HepG2 (cell line): ENCODE measurements at regions not wholly inside any gene's neighbourhood (a gene's known extent, or its start where the extent isn't known, plus 50 kb on each side); places are given as distances from the start of the nearest gene placed in this dataset.

Experiments
- ATAC-seq: fragments of 200-7000 bp; cut with Tn5 transposase; 3 replicates; pipeline ENCODE4 v1.9.1; 2020; ENCODE audit warnings: mild to moderate bottlenecking, moderate library complexity
- BruUV-seq: library from RNA; stranded (reverse); fragments of 400-500 nt; replicated peaks from 2 replicates; lab custom pipeline; 2021; lab: Mats Ljungman, UMichigan
- CTCF ChIA-PET: fragments of 300-600 bp; formaldehyde crosslinking; extraction: SDS; loops from one replicate; lab custom pipeline; 2021; ENCODE audit warnings: low total read pairs, inconsistent platforms, low intra/inter-chr PET ratio; lab: Yijun Ruan, JAX
- POLR2A ChIA-PET: fragments of 350-600 bp; sonication (Branson Sonifier 250); formaldehyde crosslinking; loops from one replicate; lab custom pipeline; 2020; ENCODE audit warnings: antibody characterized with exemption, inconsistent platforms; lab: Yijun Ruan, JAX
- DNase-seq: peaks from one replicate; pipeline ENCODE4 v3.0.0-alpha.2; 2015; ENCODE audit warnings: low spot score
- FAIRE-seq: peaks from 3 replicates; lab custom pipeline; 2011; peaks lifted over from hg19 to GRCh38; lab: Jason Lieb, UNC
- H2AFZ ChIP-seq: one replicate; pipeline ENCODE4 v1.6.1; 2011; ENCODE audit warnings: low read length, inconsistent platforms
- H3K27ac ChIP-seq: fragments of 300-600 bp; 3 replicates; pipeline ENCODE4 v1.8.0; 2011; ENCODE audit warnings: mixed run types, mild to moderate bottlenecking, mixed read lengths, low read length, inconsistent platforms; ENCODE audit not compliant: insufficient read depth; ENCODE audit errors: extremely low read length
- H3K27me3 ChIP-seq, 2 experiments: fragments of 200-600 bp in 1 of 2; 2 replicates in 1 of 2; 3 replicates in 1 of 2; pipeline versions ENCODE4 v1.6.0 to v1.8.0; 2011; ENCODE audit warnings: low read length in 2 of 2, mild to moderate bottlenecking in 2 of 2, moderate library complexity in 2 of 2, inconsistent platforms in 1 of 2; ENCODE audit not compliant: insufficient read depth in 2 of 2, control insufficient read depth in 1 of 2
- H3K36me3 ChIP-seq, 2 experiments: fragments of 200-600 bp in 1 of 2; replicated peaks in 1 of 2; 2 replicates in 1 of 2; 3 replicates in 1 of 2; pipeline versions ENCODE4 v1.5.1 to v1.8.0; 2011; ENCODE audit warnings: low read length in 2 of 2, inconsistent platforms in 1 of 2; ENCODE audit not compliant: insufficient read depth in 2 of 2, control insufficient read depth in 1 of 2
- H3K4me1 ChIP-seq: 2 replicates; pipeline ENCODE4 v1.5.1; 2012; ENCODE audit warnings: low read length, inconsistent platforms; ENCODE audit not compliant: insufficient read depth
- H3K4me2 ChIP-seq: 2 replicates; pipeline ENCODE4 v1.6.0; 2011; ENCODE audit warnings: low read depth, low read length, inconsistent platforms
- H3K4me3 ChIP-seq, 3 experiments: fragments of 200-600 bp in 1 of 3; sonication (generic), shearing (Covaris generic) in 1 of 3; replicated peaks in 1 of 3; 2 replicates each; pipeline ENCODE4 v1.5.1; 2011 to 2016; ENCODE audit warnings: low read length in 3 of 3, inconsistent platforms in 2 of 3, low read depth in 2 of 3, mild to moderate bottlenecking in 2 of 3, control low read depth in 1 of 3, mixed read lengths in 1 of 3; ENCODE audit not compliant: insufficient read depth in 1 of 3
- H3K79me2 ChIP-seq: one replicate; pipeline ENCODE4 v1.6.1; 2011; ENCODE audit warnings: low read length, inconsistent platforms; ENCODE audit not compliant: insufficient read depth
- H3K9ac ChIP-seq: 2 replicates; pipeline ENCODE4 v1.6.0; 2011; ENCODE audit warnings: mild to moderate bottlenecking, low read depth, low read length, inconsistent platforms; ENCODE audit not compliant: insufficient read depth
- H3K9me3 ChIP-seq: 2 replicates; pipeline ENCODE4 v1.5.1; 2012; ENCODE audit warnings: mild to moderate bottlenecking, low read length
- H4K20me1 ChIP-seq: 2 replicates; pipeline ENCODE4 v1.6.0; 2011; ENCODE audit warnings: inconsistent platforms, mild to moderate bottlenecking, low read length, moderate library complexity; ENCODE audit not compliant: insufficient read depth
- STAG1 ChIP-seq: sonication (generic); formaldehyde crosslinking; IDR thresholded peaks from 2 replicates; pipeline ENCODE4 v1.4.0; 2020; ENCODE audit warnings: missing genetic modification reagents
- WGBS: methylation state at CpG from one replicate; pipeline ENCODE4 v1.1.6; 2017; ENCODE audit warnings: low lambda C conversion rate; 5-methylcytosine and 5-hydroxymethylcytosine counted together
- in situ Hi-C: cut with HindIII; loops from 2 replicates; pipeline ENCODE4 v1.10.0; 2017; ENCODE audit warnings: low pct_unique_long_range_greater_than_20kb; ENCODE audit not compliant: extremely low pct_ligation_motif_present
- intact Hi-C: fragments of 100-400 bp; cut with micrococcal nuclease; formaldehyde crosslinking; loops from one replicate; pipeline ENCODE4 v1.10.0; 2022; ENCODE audit not compliant: unreplicated experiment
- TF ChIP-seq, protein P1 (sequence below): sonication (generic); formaldehyde crosslinking; conservative IDR thresholded peaks from 2 replicates; pipeline ENCODE4 v1.4.0; 2020; ENCODE audit warnings: mild to moderate bottlenecking, missing genetic modification reagents, moderate library complexity
- TF ChIP-seq, protein P2 (sequence below): sonication (generic); formaldehyde crosslinking; IDR thresholded peaks from 2 replicates; pipeline ENCODE4 v1.5.0; 2020; ENCODE audit warnings: mild to moderate bottlenecking, missing genetic modification reagents, moderate library complexity

DNA sequence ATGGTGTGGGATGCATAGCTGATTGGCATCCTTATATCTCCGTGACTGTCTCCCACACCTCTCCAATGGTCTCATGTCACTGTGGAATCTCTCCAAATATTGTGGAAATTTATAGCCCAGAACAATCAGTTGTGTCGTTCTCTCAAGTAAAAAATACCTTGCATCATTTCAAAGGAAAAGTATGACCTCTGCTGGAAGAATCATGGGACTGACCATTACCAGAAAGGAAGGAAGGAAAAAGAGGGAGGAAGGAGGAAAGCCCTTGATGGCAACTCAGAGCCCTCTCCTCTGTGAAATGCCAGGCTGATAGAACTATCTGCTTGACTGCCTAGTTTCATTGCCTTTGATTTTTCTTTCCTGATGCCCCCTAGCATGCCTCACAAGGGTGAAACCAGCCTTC is 76.3 kb downstream of the FOXI2 start:
- H3K9ac ChIP-seq = no peak overlapping the region
- DNase-seq = no peak
- TF ChIP-seq STAG1 (CRISPR knock-in tag) = peak; percentile 33; the same call in 1 of the 2 replicates
- TF ChIP-seq, protein P1, sequence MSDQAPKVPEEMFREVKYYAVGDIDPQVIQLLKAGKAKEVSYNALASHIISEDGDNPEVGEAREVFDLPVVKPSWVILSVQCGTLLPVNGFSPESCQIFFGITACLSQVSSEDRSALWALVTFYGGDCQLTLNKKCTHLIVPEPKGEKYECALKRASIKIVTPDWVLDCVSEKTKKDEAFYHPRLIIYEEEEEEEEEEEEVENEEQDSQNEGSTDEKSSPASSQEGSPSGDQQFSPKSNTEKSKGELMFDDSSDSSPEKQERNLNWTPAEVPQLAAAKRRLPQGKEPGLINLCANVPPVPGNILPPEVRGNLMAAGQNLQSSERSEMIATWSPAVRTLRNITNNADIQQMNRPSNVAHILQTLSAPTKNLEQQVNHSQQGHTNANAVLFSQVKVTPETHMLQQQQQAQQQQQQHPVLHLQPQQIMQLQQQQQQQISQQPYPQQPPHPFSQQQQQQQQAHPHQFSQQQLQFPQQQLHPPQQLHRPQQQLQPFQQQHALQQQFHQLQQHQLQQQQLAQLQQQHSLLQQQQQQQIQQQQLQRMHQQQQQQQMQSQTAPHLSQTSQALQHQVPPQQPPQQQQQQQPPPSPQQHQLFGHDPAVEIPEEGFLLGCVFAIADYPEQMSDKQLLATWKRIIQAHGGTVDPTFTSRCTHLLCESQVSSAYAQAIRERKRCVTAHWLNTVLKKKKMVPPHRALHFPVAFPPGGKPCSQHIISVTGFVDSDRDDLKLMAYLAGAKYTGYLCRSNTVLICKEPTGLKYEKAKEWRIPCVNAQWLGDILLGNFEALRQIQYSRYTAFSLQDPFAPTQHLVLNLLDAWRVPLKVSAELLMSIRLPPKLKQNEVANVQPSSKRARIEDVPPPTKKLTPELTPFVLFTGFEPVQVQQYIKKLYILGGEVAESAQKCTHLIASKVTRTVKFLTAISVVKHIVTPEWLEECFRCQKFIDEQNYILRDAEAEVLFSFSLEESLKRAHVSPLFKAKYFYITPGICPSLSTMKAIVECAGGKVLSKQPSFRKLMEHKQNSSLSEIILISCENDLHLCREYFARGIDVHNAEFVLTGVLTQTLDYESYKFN (CRISPR knock-in tag) = no peak
- TF ChIP-seq, protein P2, sequence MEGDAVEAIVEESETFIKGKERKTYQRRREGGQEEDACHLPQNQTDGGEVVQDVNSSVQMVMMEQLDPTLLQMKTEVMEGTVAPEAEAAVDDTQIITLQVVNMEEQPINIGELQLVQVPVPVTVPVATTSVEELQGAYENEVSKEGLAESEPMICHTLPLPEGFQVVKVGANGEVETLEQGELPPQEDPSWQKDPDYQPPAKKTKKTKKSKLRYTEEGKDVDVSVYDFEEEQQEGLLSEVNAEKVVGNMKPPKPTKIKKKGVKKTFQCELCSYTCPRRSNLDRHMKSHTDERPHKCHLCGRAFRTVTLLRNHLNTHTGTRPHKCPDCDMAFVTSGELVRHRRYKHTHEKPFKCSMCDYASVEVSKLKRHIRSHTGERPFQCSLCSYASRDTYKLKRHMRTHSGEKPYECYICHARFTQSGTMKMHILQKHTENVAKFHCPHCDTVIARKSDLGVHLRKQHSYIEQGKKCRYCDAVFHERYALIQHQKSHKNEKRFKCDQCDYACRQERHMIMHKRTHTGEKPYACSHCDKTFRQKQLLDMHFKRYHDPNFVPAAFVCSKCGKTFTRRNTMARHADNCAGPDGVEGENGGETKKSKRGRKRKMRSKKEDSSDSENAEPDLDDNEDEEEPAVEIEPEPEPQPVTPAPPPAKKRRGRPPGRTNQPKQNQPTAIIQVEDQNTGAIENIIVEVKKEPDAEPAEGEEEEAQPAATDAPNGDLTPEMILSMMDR = peak; percentile 18; the same call in 1 of the 2 replicates
- TF ChIP-seq, all 625 proteins: peak for 2
- no peaks in the 10 kb centered on the region for H3K9me3 ChIP-seq
- H3K4me2 ChIP-seq = no peak overlapping the region
- H4K20me1 ChIP-seq = no peaks in the 10 kb centered on the region
- ChIA-PET POLR2A (no interaction called here), CTCF (no interaction called here)
- no peaks in the 10 kb centered on the region for H3K36me3 ChIP-seq
- WGBS = 3% methylated on average over 2 of the region's 2 CpGs
- FAIRE-seq (no peak), ATAC-seq (no peak)
- in situ Hi-C loops (no loop called here), intact Hi-C loops (no loop called here)
- no peaks in the 10 kb centered on the region for H3K4me1 ChIP-seq
- H3K79me2 ChIP-seq = no peaks in the 10 kb centered on the region
- no peak overlapping the region for H3K4me3 ChIP-seq
- H3K27me3 ChIP-seq = peaks cover 0 to 1% of the 10 kb centered on the region in 2 experiments; a peak in 1 of 5 replicates
- no peak overlapping the region for H3K27ac ChIP-seq
- BruUV-seq = no TSS peak
- H2AFZ ChIP-seq = no peak overlapping the region
